Tibial nerve (tissue), 4 donors: ENCODE measurements at regions not wholly inside any gene's neighbourhood (a gene's known extent, or its start where the extent isn't known, plus 50 kb on each side); places are given as distances from the start of the nearest gene placed in this dataset.

ENCODE experiments used
- DNase-seq, 2 donors: peaks; one replicate each; pipeline ENCODE4 v3.0.0-alpha.2; 2019; ENCODE audit warnings: low spot score in 2 of 2
- H3K27ac ChIP-seq, 4 donors: fragments of 200-600 bp; sonication (generic) in 3 of 4; one replicate each; pipeline ENCODE4 v1.5.1; 2017 to 2019; ENCODE audit warnings: mild to moderate bottlenecking in 1 of 4
- H3K27me3 ChIP-seq, 2 donors: fragments of 200-600 bp; sonication (generic) in 1 of 2; one replicate each; pipeline versions ENCODE4 v1.5.1 to v1.6.0; 2017 to 2019
- H3K36me3 ChIP-seq, 3 donors: fragments of 200-600 bp; sonication (generic); one replicate each; pipeline ENCODE4 v1.5.1; 2018 to 2019
- H3K4me1 ChIP-seq, 4 donors: fragments of 200-600 bp; sonication (generic) in 3 of 4; one replicate each; pipeline ENCODE4 v1.5.1; 2017 to 2019
- H3K4me3 ChIP-seq, 4 donors: fragments of 200-600 bp; sonication (generic) in 3 of 4; one replicate each; pipeline ENCODE4 v1.5.1; 2017 to 2019; ENCODE audit warnings: mild to moderate bottlenecking in 1 of 4, moderate library complexity in 1 of 4
- H3K9me3 ChIP-seq, 4 donors: fragments of 200-600 bp; sonication (generic) in 3 of 4; one replicate each; pipeline ENCODE4 v1.5.1; 2017 to 2019
- EP300 ChIP-seq, 2 donors: sonication (generic); formaldehyde crosslinking; IDR thresholded peaks; one replicate each; pipeline ENCODE4 v1.6.1; 2017; ENCODE audit warnings: antibody characterized with exemption in 2 of 2, mild to moderate bottlenecking in 1 of 2
- POLR2A ChIP-seq, 2 donors: fragments of 450-650 bp; IDR thresholded peaks; one replicate each; pipeline ENCODE4 v1.6.1; 2017; ENCODE audit warnings: antibody characterized with exemption in 2 of 2, mild to moderate bottlenecking in 2 of 2, moderate library complexity in 2 of 2
- WGBS, 2 donors: methylation state at CpG; one replicate each; pipeline ENCODE4 v1.1.5; 2018; 5-methylcytosine and 5-hydroxymethylcytosine counted together
- TF ChIP-seq, protein P1 (sequence below), 5 experiments: fragments of 200-600 bp in 3 of 5; fragments of 450-650 bp in 2 of 5; sonication (generic) in 3 of 5; IDR thresholded peaks; one replicate each; pipeline ENCODE4 v1.5.1; 2016 to 2019; ENCODE audit warnings: antibody characterized with exemption in 5 of 5, mild to moderate bottlenecking in 3 of 5, moderate library complexity in 2 of 5

- TF ChIP-seq POLR2A (IDR thresholded peaks at IDR 0.05) (no peak), EP300 (IDR thresholded peaks at IDR 0.05) (no peak)
- TF ChIP-seq, protein P1, sequence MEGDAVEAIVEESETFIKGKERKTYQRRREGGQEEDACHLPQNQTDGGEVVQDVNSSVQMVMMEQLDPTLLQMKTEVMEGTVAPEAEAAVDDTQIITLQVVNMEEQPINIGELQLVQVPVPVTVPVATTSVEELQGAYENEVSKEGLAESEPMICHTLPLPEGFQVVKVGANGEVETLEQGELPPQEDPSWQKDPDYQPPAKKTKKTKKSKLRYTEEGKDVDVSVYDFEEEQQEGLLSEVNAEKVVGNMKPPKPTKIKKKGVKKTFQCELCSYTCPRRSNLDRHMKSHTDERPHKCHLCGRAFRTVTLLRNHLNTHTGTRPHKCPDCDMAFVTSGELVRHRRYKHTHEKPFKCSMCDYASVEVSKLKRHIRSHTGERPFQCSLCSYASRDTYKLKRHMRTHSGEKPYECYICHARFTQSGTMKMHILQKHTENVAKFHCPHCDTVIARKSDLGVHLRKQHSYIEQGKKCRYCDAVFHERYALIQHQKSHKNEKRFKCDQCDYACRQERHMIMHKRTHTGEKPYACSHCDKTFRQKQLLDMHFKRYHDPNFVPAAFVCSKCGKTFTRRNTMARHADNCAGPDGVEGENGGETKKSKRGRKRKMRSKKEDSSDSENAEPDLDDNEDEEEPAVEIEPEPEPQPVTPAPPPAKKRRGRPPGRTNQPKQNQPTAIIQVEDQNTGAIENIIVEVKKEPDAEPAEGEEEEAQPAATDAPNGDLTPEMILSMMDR (IDR thresholded peaks at IDR 0.05): no peak
- WGBS, 2 donors: 41 to 56% methylated on average over 7 of the region's 7 CpGs
- no peaks in the 10 kb centered on the region for H3K36me3 ChIP-seq
- DNase-seq: peak; percentile 23 to 43
- H3K9me3 ChIP-seq: no peaks in the 10 kb centered on the region
- H3K27me3 ChIP-seq: no peaks in the 10 kb centered on the region
- H3K27ac ChIP-seq: peak overlapping the region in 2 of 4 donors; percentile 1 to 56
- peaks cover 0 to 23% (median 0%) of the 10 kb centered on the region in 4 donors for H3K4me1 ChIP-seq
- H3K4me3 ChIP-seq: no peak overlapping the region
Observed at GRCh38 chr7:32163141-32163806, 93.1 kb upstream of the PDE1C start.

GRCh38 chr7:32161708-32162107 is 91.5 kb upstream of the PDE1C start:
- Histone ChIP-seq H3K9me3 (no peaks in the 10 kb centered on the region), H3K27me3 (no peaks in the 10 kb centered on the region), H3K4me1 (peaks cover 0 to 23% (median 0%) of the 10 kb centered on the region in 4 donors), H3K27ac (no peak overlapping the region), H3K36me3 (no peaks in the 10 kb centered on the region), H3K4me3 (no peak overlapping the region)
- no peak for DNase-seq
- 51 to 54% methylated on average over 2 of the region's 2 CpGs for WGBS, 2 donors
- no peak for TF ChIP-seq EP300 (IDR thresholded peaks at IDR 0.05)
- TF ChIP-seq, protein P1 (IDR thresholded peaks at IDR 0.05): no peak
- no peak for TF ChIP-seq POLR2A (IDR thresholded peaks at IDR 0.05)

DNA sequence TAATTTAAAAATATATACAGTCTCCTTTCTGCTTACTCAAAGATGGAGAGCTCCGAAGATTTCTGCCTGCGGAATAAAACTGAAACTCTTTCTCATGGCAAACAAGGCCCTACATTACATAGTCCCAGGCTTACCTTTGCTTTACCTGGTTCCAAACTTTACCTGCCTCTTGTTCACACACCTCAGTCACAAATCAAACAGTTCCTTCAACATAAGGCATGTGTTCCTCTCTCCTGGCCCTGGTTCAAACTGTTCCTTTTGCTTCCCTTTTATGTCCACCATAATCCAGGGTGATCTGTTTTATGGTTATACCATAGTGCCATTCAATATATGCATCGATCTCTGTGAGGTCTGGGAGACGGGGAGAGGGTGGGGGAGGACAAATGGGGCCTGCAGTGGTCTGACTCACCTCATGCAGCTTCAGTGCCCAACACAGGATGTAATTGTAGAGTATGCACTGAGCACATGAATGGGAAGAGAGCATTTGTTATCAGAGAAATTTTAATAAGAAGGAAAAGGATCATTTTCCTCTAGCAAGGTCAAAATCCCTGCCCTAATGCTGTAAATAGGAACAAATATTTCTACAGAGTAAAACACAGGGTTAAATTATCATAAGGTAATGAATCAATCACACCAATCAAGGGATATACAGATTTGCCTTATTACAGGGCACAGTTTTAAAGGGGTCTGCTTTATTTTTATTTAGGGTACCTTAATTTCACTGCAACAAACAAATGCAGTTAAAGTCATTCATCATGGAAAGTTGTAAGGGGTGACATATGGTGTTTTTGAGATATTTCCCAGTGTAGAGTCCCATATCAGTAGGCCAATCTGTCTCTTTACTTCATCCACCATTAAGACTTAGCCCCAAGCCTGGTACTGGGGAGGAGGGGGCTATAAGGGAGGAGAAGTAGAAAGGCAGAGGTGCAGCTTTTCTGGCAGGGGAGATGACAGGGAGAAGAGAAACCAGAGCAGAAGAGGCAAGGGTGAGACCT is 88.8 kb upstream of the PDE1C start:
- Histone ChIP-seq H3K36me3 (no peaks in the 10 kb centered on the region), H3K4me3 (no peak overlapping the region), H3K27me3 (no peaks in the 10 kb centered on the region), H3K9me3 (no peaks in the 10 kb centered on the region), H3K27ac (no peak overlapping the region), H3K4me1 (peaks cover 0 to 31% (median 3%) of the 10 kb centered on the region in 4 donors)
- no peak for DNase-seq
- TF ChIP-seq POLR2A (IDR thresholded peaks at IDR 0.05) (no peak), EP300 (IDR thresholded peaks at IDR 0.05) (no peak)
- TF ChIP-seq, protein P1 (IDR thresholded peaks at IDR 0.05): no peak
- 85 to 92% methylated on average over 4 of the region's 4 CpGs for WGBS, 2 donors

DNA sequence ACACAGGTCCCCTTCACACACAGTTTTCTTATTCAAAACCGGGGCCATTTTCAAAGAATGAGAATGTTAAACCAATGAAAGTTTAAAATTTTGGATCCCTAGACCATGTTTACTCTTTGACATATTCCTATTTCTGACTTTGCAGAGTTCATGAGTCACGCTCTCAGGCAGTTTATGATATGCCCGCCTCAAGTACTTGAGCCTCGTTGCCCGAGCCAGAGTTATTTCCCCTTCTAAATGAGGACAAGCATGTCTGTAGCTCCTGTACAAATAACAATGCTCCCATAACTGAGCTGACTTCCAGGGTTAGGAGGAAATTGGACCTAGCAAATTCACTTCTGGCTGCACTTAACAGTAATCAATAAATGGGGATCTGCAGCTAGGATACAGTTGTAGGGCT is 87.9 kb upstream of the PDE1C start:
- WGBS, 2 donors: 63 to 70% methylated on average over 5 of the region's 5 CpGs
- H3K27me3 ChIP-seq: no peaks in the 10 kb centered on the region
- no peaks in the 10 kb centered on the region for H3K9me3 ChIP-seq
- no peak overlapping the region for H3K27ac ChIP-seq
- DNase-seq: no peak
- H3K36me3 ChIP-seq: no peaks in the 10 kb centered on the region
- peaks cover 0 to 21% (median 3%) of the 10 kb centered on the region in 4 donors for H3K4me1 ChIP-seq
- H3K4me3 ChIP-seq: no peak overlapping the region
- TF ChIP-seq, protein P1 (IDR thresholded peaks at IDR 0.05): no peak
- TF ChIP-seq EP300 (IDR thresholded peaks at IDR 0.05): no peak
- TF ChIP-seq POLR2A (IDR thresholded peaks at IDR 0.05): no peak

DNA sequence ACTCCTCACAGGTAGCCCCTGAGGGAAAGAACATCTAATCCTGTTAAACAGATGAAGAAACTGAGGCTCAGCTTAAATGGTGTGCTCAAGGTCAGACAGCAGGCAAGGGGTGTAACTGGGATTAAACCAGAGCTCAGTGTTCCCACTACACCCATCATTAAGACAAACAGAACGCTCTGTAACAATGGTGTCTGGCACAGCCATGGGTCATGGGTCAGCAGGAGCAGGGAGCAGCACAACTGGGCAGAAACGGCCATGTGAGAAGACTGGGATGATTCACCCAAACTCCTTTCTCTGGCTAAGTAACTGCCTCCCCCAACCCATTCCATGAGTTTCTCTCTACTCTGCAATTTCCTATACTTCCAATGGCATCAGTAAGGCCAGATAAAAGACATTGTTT is 85.5 kb upstream of the PDE1C start:
- H3K4me1 ChIP-seq: peaks cover 0 to 8% (median 3%) of the 10 kb centered on the region in 4 donors
- 24 to 45% methylated on average over 2 of the region's 2 CpGs for WGBS, 2 donors
- DNase-seq: no peak
- no peaks in the 10 kb centered on the region for H3K36me3 ChIP-seq
- H3K9me3 ChIP-seq: no peaks in the 10 kb centered on the region
- no peak overlapping the region for H3K27ac ChIP-seq
- no peaks in the 10 kb centered on the region for H3K27me3 ChIP-seq
- no peak overlapping the region for H3K4me3 ChIP-seq
- TF ChIP-seq, protein P1 (IDR thresholded peaks at IDR 0.05): no peak
- TF ChIP-seq POLR2A (IDR thresholded peaks at IDR 0.05): no peak
- no peak for TF ChIP-seq EP300 (IDR thresholded peaks at IDR 0.05)
